ENCODE measurements at regions not wholly inside any gene's neighbourhood (a gene's known extent, or its start where the extent isn't known, plus 50 kb on each side); places are given as distances from the start of the nearest gene placed in this dataset.

GRCh38 chr16:73161977-73162376 lies 114.0 kb upstream of the ZFHX3 start:
- Histone ChIP-seq H3K27ac (ENCODE audit: low read depth, low read length) (no peak overlapping the region), H3K27me3 (ENCODE audit: insufficient read depth, low read length) (no peaks in the 10 kb centered on the region), H3K4me3 (replicated peaks in 1 of 2; ENCODE audit: low read depth in 1 of 2, low read length in 2 of 2) (no peak overlapping the region), H4K20me1 (ENCODE audit: insufficient read depth) (no peaks in the 10 kb centered on the region), H3K36me3 (ENCODE audit: control insufficient read depth in 1 of 2, insufficient read depth in 2 of 2, low read length in 2 of 2) (no peaks in the 10 kb centered on the region), H3K9ac (ENCODE audit: low read length) (no peak overlapping the region), H3K79me2 (ENCODE audit: insufficient read depth, low read length) (no peaks in the 10 kb centered on the region), H3K4me2 (ENCODE audit: low read length) (no peak overlapping the region), H2AFZ (ENCODE audit: low read depth, low read length, poor library complexity, severe bottlenecking) (no peak overlapping the region), H3K9me2 (ENCODE audit: insufficient read depth) (no peaks in the 10 kb centered on the region), H3K9me3 (ENCODE audit: control insufficient read depth in 1 of 2, insufficient read depth in 1 of 2, low read depth in 1 of 2, low read length in 2 of 2) (no peaks in the 10 kb centered on the region), H3K4me1 (ENCODE audit: control insufficient read depth in 1 of 2, insufficient read depth in 2 of 2, low read length in 2 of 2) (no peaks in the 10 kb centered on the region)
- no peak for DNase-seq (ENCODE audit: low read depth, low spot score)
- intact Hi-C loops (cut with micrococcal nuclease) = loop anchor here (1.0 kb wide), 1 partner anchor 33 kb away; no protein-coding TSS in a partner anchor
- ChIA-PET CTCF (no interaction called here), POLR2A (interaction anchor here (0.5 kb wide), 1 partner anchor 28 kb away, joined by 3 read pairs; no protein-coding TSS in a partner anchor), RAD21 (ENCODE audit: low non-redundant PET in 1 of 2, low total read pairs in 2 of 2, uncharacterized antibody in 2 of 2, unreplicated experiment in 2 of 2) (no interaction called here)
- no peak for ATAC-seq
- TF ChIP-seq EZH2 (IDR thresholded peaks at IDR 0.05) (no peak), MAX (IDR thresholded peaks at IDR 0.05) (no peak), EZH2phosphoT487 (IDR thresholded peaks at IDR 0.05; ENCODE audit: borderline replicate concordance) (no peak), POLR2AphosphoS5 (IDR thresholded peaks at IDR 0.05; ENCODE audit: low read depth, low read length) (no peak), CBX3 (IDR thresholded peaks at IDR 0.05; ENCODE audit: low read depth) (no peak), ZNF274 (IDR thresholded peaks at IDR 0.05; ENCODE audit: low read depth, low read length) (no peak), SRF (IDR thresholded peaks at IDR 0.05; ENCODE audit: low read depth) (no peak), POLR2A (IDR thresholded peaks at IDR 0.05; ENCODE audit: borderline replicate concordance, extremely low read depth, insufficient read depth, insufficient read length) (no peak), ZFX (IDR thresholded peaks at IDR 0.05) (no peak), SIN3A (IDR thresholded peaks at IDR 0.05; ENCODE audit: low read depth) (no peak), TCF7L2 (IDR thresholded peaks at IDR 0.05; ENCODE audit: borderline replicate concordance, extremely low read depth, insufficient read depth, insufficient read length) (no peak), ZBTB33 (IDR thresholded peaks at IDR 0.05; ENCODE audit: extremely low read depth, insufficient replicate concordance, low read length) (no peak), JUND (IDR thresholded peaks at IDR 0.05) (no peak), FOSL1 (IDR thresholded peaks at IDR 0.05; ENCODE audit: low read depth) (no peak), ELF1 (IDR thresholded peaks at IDR 0.05; ENCODE audit: borderline replicate concordance, low read depth) (no peak)
- TF ChIP-seq, protein P1, sequence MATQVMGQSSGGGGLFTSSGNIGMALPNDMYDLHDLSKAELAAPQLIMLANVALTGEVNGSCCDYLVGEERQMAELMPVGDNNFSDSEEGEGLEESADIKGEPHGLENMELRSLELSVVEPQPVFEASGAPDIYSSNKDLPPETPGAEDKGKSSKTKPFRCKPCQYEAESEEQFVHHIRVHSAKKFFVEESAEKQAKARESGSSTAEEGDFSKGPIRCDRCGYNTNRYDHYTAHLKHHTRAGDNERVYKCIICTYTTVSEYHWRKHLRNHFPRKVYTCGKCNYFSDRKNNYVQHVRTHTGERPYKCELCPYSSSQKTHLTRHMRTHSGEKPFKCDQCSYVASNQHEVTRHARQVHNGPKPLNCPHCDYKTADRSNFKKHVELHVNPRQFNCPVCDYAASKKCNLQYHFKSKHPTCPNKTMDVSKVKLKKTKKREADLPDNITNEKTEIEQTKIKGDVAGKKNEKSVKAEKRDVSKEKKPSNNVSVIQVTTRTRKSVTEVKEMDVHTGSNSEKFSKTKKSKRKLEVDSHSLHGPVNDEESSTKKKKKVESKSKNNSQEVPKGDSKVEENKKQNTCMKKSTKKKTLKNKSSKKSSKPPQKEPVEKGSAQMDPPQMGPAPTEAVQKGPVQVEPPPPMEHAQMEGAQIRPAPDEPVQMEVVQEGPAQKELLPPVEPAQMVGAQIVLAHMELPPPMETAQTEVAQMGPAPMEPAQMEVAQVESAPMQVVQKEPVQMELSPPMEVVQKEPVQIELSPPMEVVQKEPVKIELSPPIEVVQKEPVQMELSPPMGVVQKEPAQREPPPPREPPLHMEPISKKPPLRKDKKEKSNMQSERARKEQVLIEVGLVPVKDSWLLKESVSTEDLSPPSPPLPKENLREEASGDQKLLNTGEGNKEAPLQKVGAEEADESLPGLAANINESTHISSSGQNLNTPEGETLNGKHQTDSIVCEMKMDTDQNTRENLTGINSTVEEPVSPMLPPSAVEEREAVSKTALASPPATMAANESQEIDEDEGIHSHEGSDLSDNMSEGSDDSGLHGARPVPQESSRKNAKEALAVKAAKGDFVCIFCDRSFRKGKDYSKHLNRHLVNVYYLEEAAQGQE (IDR thresholded peaks at IDR 0.05; ENCODE audit: low read depth) = no peak
- no TSS peak for BruUV-seq (replicated peaks)
